Stomach (tissue), 4 donors: ENCODE measurements at regions not wholly inside any gene's neighbourhood (a gene's known extent, or its start where the extent isn't known, plus 50 kb on each side); places are given as distances from the start of the nearest gene placed in this dataset.

Experiments
- EP300 ChIP-seq: sonication (generic); formaldehyde crosslinking; IDR thresholded peaks from one replicate; pipeline ENCODE4 v1.6.1; 2017; ENCODE audit warnings: antibody characterized with exemption
- POLR2A ChIP-seq, 4 donors: fragments of 450-650 bp; IDR thresholded peaks; one replicate each; pipeline ENCODE4 v1.6.1; 2016; ENCODE audit warnings: antibody characterized with exemption in 4 of 4, control low read depth in 2 of 4, mild to moderate bottlenecking in 1 of 4, moderate library complexity in 1 of 4
- TF ChIP-seq, protein P1 (sequence below), 7 experiments: fragments of 450-650 bp in 4 of 7; fragments of 200-600 bp in 3 of 7; sonication (generic) in 3 of 7; IDR thresholded peaks; one replicate each; pipeline ENCODE4 v1.5.1; 2016 to 2019; ENCODE audit warnings: antibody characterized with exemption in 7 of 7, control low read depth in 2 of 7, mild to moderate bottlenecking in 1 of 7

DNA sequence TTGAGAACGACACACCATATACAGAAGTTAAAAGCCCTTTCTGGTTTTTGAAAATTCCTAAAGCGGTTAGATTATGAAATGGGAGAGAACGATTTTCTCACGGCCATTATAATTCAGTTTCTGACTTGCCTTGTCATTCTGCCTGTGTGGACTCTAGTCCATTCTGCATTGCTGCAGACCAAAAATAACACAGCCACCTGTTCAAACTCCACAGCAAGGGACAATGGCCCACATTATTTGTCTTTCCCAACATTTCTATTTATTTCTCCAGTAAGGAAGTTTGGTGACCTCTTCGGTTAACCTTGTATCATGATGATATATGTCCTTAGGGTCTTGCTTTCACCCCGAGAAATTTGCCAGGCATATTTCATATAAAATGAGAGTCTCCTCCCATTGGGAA lies 497.7 kb downstream of the BRINP1 start:
- TF ChIP-seq, protein P1, sequence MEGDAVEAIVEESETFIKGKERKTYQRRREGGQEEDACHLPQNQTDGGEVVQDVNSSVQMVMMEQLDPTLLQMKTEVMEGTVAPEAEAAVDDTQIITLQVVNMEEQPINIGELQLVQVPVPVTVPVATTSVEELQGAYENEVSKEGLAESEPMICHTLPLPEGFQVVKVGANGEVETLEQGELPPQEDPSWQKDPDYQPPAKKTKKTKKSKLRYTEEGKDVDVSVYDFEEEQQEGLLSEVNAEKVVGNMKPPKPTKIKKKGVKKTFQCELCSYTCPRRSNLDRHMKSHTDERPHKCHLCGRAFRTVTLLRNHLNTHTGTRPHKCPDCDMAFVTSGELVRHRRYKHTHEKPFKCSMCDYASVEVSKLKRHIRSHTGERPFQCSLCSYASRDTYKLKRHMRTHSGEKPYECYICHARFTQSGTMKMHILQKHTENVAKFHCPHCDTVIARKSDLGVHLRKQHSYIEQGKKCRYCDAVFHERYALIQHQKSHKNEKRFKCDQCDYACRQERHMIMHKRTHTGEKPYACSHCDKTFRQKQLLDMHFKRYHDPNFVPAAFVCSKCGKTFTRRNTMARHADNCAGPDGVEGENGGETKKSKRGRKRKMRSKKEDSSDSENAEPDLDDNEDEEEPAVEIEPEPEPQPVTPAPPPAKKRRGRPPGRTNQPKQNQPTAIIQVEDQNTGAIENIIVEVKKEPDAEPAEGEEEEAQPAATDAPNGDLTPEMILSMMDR (IDR thresholded peaks at IDR 0.05) = no peak
- TF ChIP-seq EP300 (no peak), POLR2A (IDR thresholded peaks at IDR 0.05) (no peak)
